ENCODE measurements at regions not wholly inside any gene's neighbourhood (a gene's known extent, or its start where the extent isn't known, plus 50 kb on each side); places are given as distances from the start of the nearest gene placed in this dataset.

GRCh38 chr14:94965551-94966313 lies 191.6 kb downstream of the DICER1 start:
- peaks cover 2% of the 10 kb centered on the region for H3K27me3 ChIP-seq (ENCODE audit: control insufficient read depth, insufficient read depth, low read length)
- H3K4me1 ChIP-seq (ENCODE audit: control insufficient read depth, insufficient read depth, low read length, poor library complexity, severe bottlenecking) = no peaks in the 10 kb centered on the region
- H3K36me3 Mint-ChIP-seq = no peaks in the 10 kb centered on the region
- H3K4me3 Mint-ChIP-seq = no peak overlapping the region
- no peaks in the 10 kb centered on the region for H3K36me3 ChIP-seq (ENCODE audit: control insufficient read depth, insufficient read depth, low read length)
- DNase-seq (no peak), ATAC-seq (ENCODE audit: low read depth in 2 of 2) (no peak)
- no peaks in the 10 kb centered on the region for H3K4me1 Mint-ChIP-seq
- H3K27me3 Mint-ChIP-seq = peaks cover 5% of the 10 kb centered on the region
- peaks cover 0 to 2% of the 10 kb centered on the region in 2 experiments for H3K9me3 ChIP-seq (ENCODE audit: control insufficient read depth in 2 of 2, low read length in 2 of 2)
- H3K4me3 ChIP-seq (ENCODE audit: low read depth, low read length) = no peak overlapping the region
- peaks cover 0 to 3% (median 0%) of the 10 kb centered on the region in 7 donors for H3K9me3 Mint-ChIP-seq
- H3K27ac Mint-ChIP-seq = no peak overlapping the region
- no peak overlapping the region for H3K27ac ChIP-seq (ENCODE audit: insufficient read depth, low read length, poor library complexity, severe bottlenecking)

- Mint-ChIP-seq H3K4me1 (no peaks in the 10 kb centered on the region), H3K27me3 (peaks cover 5% of the 10 kb centered on the region), H3K36me3 (no peaks in the 10 kb centered on the region), H3K9me3 (peaks cover 0 to 3% (median 0%) of the 10 kb centered on the region in 7 donors), H3K4me3 (no peak overlapping the region), H3K27ac (no peak overlapping the region)
- DNase-seq = no peak
- ATAC-seq (ENCODE audit: low read depth in 2 of 2) = no peak
- H3K9me3 ChIP-seq (ENCODE audit: control insufficient read depth in 2 of 2, low read length in 2 of 2) = no peaks in the 10 kb centered on the region
- H3K36me3 ChIP-seq (ENCODE audit: control insufficient read depth, insufficient read depth, low read length) = no peaks in the 10 kb centered on the region
- H3K27me3 ChIP-seq (ENCODE audit: control insufficient read depth, insufficient read depth, low read length) = no peaks in the 10 kb centered on the region
- H3K4me1 ChIP-seq (ENCODE audit: control insufficient read depth, insufficient read depth, low read length, poor library complexity, severe bottlenecking) = no peaks in the 10 kb centered on the region
- no peak overlapping the region for H3K27ac ChIP-seq (ENCODE audit: insufficient read depth, low read length, poor library complexity, severe bottlenecking)
- no peak overlapping the region for H3K4me3 ChIP-seq (ENCODE audit: low read depth, low read length)
Measured at GRCh38 chr14:94964931-94965330, 192.4 kb downstream of the DICER1 start.

GRCh38 chr14:94964181-94964580 lies 193.1 kb downstream of the DICER1 start:
- Mint-ChIP-seq H3K36me3 (no peaks in the 10 kb centered on the region), H3K4me1 (no peaks in the 10 kb centered on the region), H3K9me3 (peaks cover 0 to 3% (median 0%) of the 10 kb centered on the region in 7 donors), H3K4me3 (no peak overlapping the region), H3K27me3 (peaks cover 5% of the 10 kb centered on the region), H3K27ac (no peak overlapping the region)
- Histone ChIP-seq H3K36me3 (ENCODE audit: control insufficient read depth, insufficient read depth, low read length) (no peaks in the 10 kb centered on the region), H3K4me1 (ENCODE audit: control insufficient read depth, insufficient read depth, low read length, poor library complexity, severe bottlenecking) (no peaks in the 10 kb centered on the region), H3K4me3 (ENCODE audit: low read depth, low read length) (no peak overlapping the region), H3K27me3 (ENCODE audit: control insufficient read depth, insufficient read depth, low read length) (no peaks in the 10 kb centered on the region), H3K27ac (ENCODE audit: insufficient read depth, low read length, poor library complexity, severe bottlenecking) (no peak overlapping the region), H3K9me3 (ENCODE audit: control insufficient read depth in 2 of 2, low read length in 2 of 2) (no peaks in the 10 kb centered on the region)
- ATAC-seq (ENCODE audit: low read depth in 2 of 2) = no peak
- DNase-seq = no peak

GRCh38 chr14:94963051-94963450 lies 193.1 kb upstream of the GSC start:
- Mint-ChIP-seq H3K27ac (no peak overlapping the region), H3K4me3 (no peak overlapping the region), H3K4me1 (no peaks in the 10 kb centered on the region), H3K27me3 (peaks cover 5% of the 10 kb centered on the region), H3K9me3 (peaks cover 0 to 3% (median 0%) of the 10 kb centered on the region in 7 donors), H3K36me3 (no peaks in the 10 kb centered on the region)
- Histone ChIP-seq H3K27ac (ENCODE audit: insufficient read depth, low read length, poor library complexity, severe bottlenecking) (no peak overlapping the region), H3K9me3 (ENCODE audit: control insufficient read depth in 2 of 2, low read length in 2 of 2) (no peaks in the 10 kb centered on the region), H3K36me3 (ENCODE audit: control insufficient read depth, insufficient read depth, low read length) (no peaks in the 10 kb centered on the region), H3K4me1 (ENCODE audit: control insufficient read depth, insufficient read depth, low read length, poor library complexity, severe bottlenecking) (no peaks in the 10 kb centered on the region), H3K4me3 (ENCODE audit: low read depth, low read length) (no peak overlapping the region), H3K27me3 (ENCODE audit: control insufficient read depth, insufficient read depth, low read length) (no peaks in the 10 kb centered on the region)
- ATAC-seq (ENCODE audit: low read depth in 2 of 2) = no peak
- DNase-seq = no peak

GRCh38 chr14:94962166-94962575 lies 192.3 kb upstream of the GSC start:
- H3K4me3 Mint-ChIP-seq = no peak overlapping the region
- ATAC-seq (ENCODE audit: low read depth in 2 of 2) = no peak
- DNase-seq = no peak
- Histone ChIP-seq H3K9me3 (ENCODE audit: control insufficient read depth in 2 of 2, low read length in 2 of 2) (no peaks in the 10 kb centered on the region), H3K27ac (ENCODE audit: insufficient read depth, low read length, poor library complexity, severe bottlenecking) (no peak overlapping the region), H3K36me3 (ENCODE audit: control insufficient read depth, insufficient read depth, low read length) (no peaks in the 10 kb centered on the region), H3K4me3 (ENCODE audit: low read depth, low read length) (no peak overlapping the region), H3K4me1 (ENCODE audit: control insufficient read depth, insufficient read depth, low read length, poor library complexity, severe bottlenecking) (no peaks in the 10 kb centered on the region), H3K27me3 (ENCODE audit: control insufficient read depth, insufficient read depth, low read length) (no peaks in the 10 kb centered on the region)
- H3K27ac Mint-ChIP-seq = no peak overlapping the region
- no peaks in the 10 kb centered on the region for H3K36me3 Mint-ChIP-seq
- H3K4me1 Mint-ChIP-seq = no peaks in the 10 kb centered on the region
- H3K27me3 Mint-ChIP-seq = peaks cover 5% of the 10 kb centered on the region
- peaks cover 0 to 3% (median 0%) of the 10 kb centered on the region in 7 donors for H3K9me3 Mint-ChIP-seq

- Histone ChIP-seq H3K27me3 (ENCODE audit: control insufficient read depth, insufficient read depth, low read length) (no peaks in the 10 kb centered on the region), H3K36me3 (ENCODE audit: control insufficient read depth, insufficient read depth, low read length) (no peaks in the 10 kb centered on the region), H3K27ac (ENCODE audit: insufficient read depth, low read length, poor library complexity, severe bottlenecking) (no peak overlapping the region), H3K4me1 (ENCODE audit: control insufficient read depth, insufficient read depth, low read length, poor library complexity, severe bottlenecking) (no peaks in the 10 kb centered on the region), H3K9me3 (ENCODE audit: control insufficient read depth in 2 of 2, low read length in 2 of 2) (no peaks in the 10 kb centered on the region), H3K4me3 (ENCODE audit: low read depth, low read length) (no peak overlapping the region)
- peaks cover 5% of the 10 kb centered on the region for H3K27me3 Mint-ChIP-seq
- DNase-seq = no peak
- H3K4me3 Mint-ChIP-seq = no peak overlapping the region
- peaks cover 0 to 3% (median 0%) of the 10 kb centered on the region in 7 donors for H3K9me3 Mint-ChIP-seq
- H3K4me1 Mint-ChIP-seq = no peaks in the 10 kb centered on the region
- ATAC-seq (ENCODE audit: low read depth in 2 of 2) = no peak
- no peaks in the 10 kb centered on the region for H3K36me3 Mint-ChIP-seq
- no peak overlapping the region for H3K27ac Mint-ChIP-seq
Measured at GRCh38 chr14:94961386-94962165, 191.7 kb upstream of the GSC start.

GRCh38 chr14:94960285-94961001 lies 190.5 kb upstream of the GSC start:
- H3K36me3 Mint-ChIP-seq = no peaks in the 10 kb centered on the region
- peak overlapping the region in 1 of 4 donors; percentile 23 for H3K4me3 Mint-ChIP-seq
- DNase-seq (no peak), ATAC-seq (ENCODE audit: low read depth in 2 of 2) (no peak)
- Histone ChIP-seq H3K36me3 (ENCODE audit: control insufficient read depth, insufficient read depth, low read length) (no peaks in the 10 kb centered on the region), H3K4me1 (ENCODE audit: control insufficient read depth, insufficient read depth, low read length, poor library complexity, severe bottlenecking) (no peaks in the 10 kb centered on the region), H3K9me3 (ENCODE audit: control insufficient read depth in 2 of 2, low read length in 2 of 2) (no peaks in the 10 kb centered on the region), H3K27ac (ENCODE audit: insufficient read depth, low read length, poor library complexity, severe bottlenecking) (no peak overlapping the region), H3K27me3 (ENCODE audit: control insufficient read depth, insufficient read depth, low read length) (no peaks in the 10 kb centered on the region), H3K4me3 (ENCODE audit: low read depth, low read length) (no peak overlapping the region)
- H3K4me1 Mint-ChIP-seq = no peaks in the 10 kb centered on the region
- H3K9me3 Mint-ChIP-seq = peaks cover 0 to 2% (median 0%) of the 10 kb centered on the region in 7 donors
- H3K27ac Mint-ChIP-seq = no peak overlapping the region
- H3K27me3 Mint-ChIP-seq = peaks cover 5% of the 10 kb centered on the region
